D341Med (cell line): ENCODE measurements at regions not wholly inside any gene's neighbourhood (a gene's known extent, or its start where the extent isn't known, plus 50 kb on each side); places are given as distances from the start of the nearest gene placed in this dataset.
"Not testable (repeated sequence)": the region's sequence is repeated elsewhere in the genome, so short reads cannot be mapped to it uniquely, and the experiment has no call there.

Experiments used
- DNase-seq: peaks from one replicate; pipeline ENCODE4 v3.0.0; 2012; ENCODE audit warnings: low spot score

- DNase-seq: no peak
Measured at GRCh38 chr22:45061332-45061731, 51.5 kb upstream of the PHF21B start.

DNA sequence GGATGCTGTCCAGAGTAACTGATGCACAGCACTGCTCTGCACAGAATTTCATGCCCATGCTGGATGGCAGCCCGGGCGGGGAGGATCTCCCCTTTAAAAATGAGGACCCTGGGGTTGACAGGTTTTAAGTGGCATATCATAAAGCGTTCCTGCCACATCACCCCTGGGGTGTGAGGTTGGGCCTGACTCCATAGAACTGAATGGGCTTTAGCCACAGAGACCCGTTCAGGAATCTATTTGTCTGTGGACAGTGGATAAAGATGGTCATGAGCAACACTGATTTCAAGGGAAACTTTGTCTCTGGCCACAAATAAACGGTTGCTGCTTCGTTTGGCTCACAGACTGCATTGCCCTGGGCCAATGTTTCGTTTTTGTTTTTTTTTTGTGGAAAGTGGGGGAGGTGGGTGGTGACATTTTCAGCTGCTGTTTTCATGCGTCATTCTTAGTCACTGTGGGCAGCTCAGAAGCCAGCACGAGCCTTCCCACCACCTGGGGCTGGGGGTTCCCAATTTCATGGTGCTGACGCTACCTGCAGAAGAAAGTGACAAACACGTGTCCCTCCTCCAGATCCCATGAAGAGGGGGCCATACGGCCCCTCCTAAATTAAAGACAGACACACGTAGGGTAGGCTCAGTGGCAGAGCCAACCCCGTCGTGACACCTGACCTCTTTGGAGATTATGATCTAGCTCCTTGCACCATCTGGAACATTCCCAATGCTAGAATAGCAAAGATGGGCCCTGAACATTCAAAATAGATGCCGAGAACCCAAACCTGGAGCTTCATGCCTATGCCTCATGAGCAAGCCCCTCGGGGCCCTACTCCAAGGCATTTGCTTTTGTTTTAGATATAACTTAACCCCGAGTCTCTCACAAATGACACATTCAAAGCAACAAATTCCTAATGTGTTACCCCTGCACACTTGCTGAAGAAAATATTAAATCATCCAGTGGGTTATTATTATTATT is 54.8 kb upstream of the PHF21B start:
- no peak for DNase-seq

DNA sequence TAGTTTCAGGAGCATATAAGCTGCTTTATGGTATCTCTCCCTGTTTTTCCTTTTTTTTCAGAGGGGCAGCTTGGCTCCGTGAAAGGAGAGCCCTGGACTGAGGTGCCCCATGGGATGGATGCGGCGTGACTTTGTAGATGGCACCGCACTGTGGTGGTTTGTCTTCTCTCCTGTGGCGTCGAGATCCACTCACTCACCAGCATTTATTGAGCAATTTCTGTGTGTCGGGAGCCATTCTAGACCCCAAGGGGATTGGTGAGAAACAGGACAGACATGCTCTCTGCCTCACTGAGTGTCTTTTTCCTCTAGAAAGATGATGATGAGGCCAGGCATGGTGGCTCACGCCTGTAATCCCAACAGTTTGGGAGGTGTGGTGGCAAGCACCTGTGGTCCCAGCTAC is 55.9 kb upstream of the PHF21B start:
- no peak for DNase-seq

DNA sequence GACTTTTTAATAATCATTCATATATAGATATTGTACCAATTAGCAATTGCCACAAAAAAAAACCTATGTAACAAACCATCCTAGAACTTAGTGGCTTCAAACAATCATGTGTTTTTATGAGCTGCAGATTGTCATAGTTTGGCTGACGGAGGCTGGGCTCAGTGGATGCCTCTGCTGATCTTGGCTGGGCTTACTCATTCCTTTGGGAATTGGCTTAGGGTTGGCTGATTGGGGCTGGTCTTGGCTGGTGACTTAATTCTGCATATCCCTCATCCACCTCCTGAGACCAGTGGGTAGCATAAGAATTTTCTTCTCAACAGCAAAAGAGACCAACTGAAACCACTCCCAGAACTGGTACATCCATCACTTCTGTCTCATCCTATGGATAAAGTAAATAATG is 57.9 kb upstream of the PHF21B start:
- no peak for DNase-seq

GRCh38 chr22:45069925-45070324 is 60.1 kb upstream of the PHF21B start:
- no peak for DNase-seq

GRCh38 chr22:45071618-45072017 is 61.8 kb upstream of the PHF21B start:
- no peak for DNase-seq

GRCh38 chr22:45072322-45072903 is 62.6 kb upstream of the PHF21B start:
- DNase-seq: no peak

- DNase-seq: no peak
Measured at GRCh38 chr22:45073064-45073463, 63.3 kb upstream of the PHF21B start.

GRCh38 chr22:45077286-45077685 is 67.5 kb upstream of the PHF21B start:
- DNase-seq: peak; percentile 73

DNA sequence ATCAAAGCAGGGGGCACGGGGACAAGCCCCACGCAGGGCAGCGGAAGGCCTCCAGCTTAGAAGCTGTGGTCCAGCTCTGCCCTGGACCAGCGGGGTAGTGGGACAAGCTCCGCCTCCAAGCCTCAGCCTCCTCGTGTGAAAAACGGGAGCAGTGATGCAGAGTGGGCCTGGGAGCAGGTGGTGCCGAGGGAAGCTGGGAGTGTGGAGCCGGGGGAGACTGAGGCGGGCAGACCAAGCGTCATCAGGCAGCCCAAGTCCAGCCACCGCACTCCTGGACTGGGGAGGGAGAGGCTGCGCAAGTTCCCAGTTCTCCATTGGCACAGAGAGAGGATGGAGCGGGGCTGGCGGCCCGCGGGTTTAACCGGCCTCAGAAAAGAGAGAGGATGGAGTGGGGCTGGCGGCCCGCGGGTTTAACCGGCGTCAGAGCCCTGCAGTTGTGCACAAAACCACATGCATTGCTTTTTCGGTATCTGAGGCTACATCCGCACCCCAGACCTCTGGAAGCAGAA is 68.1 kb upstream of the PHF21B start:
- no peak for DNase-seq

DNA sequence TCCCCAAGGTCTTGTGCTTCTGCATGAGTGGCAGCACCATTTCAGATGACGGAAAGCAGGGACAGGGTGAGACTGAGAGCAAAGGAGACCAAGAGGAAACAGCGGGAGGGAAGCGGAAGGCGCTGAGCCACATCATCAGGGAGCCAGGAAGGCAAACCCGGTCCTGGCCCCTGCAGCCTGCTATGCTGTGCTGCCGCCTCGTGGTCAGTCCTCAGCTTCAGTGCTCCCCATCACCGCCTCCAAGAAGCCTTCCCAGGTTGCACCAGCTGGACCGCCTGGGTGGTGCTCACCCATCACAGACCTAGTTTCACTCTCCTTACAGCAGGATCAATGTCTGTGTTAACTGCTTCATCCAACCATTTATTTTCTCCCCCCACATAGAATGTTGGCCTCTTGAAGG is 73.0 kb upstream of the PHF21B start:
- DNase-seq: peak; percentile 63

- no peak for DNase-seq
Measured at GRCh38 chr22:45083659-45084305, 74.0 kb upstream of the PHF21B start.

GRCh38 chr22:45084400-45084920 is 74.7 kb upstream of the PHF21B start:
- no peak for DNase-seq

- DNase-seq: no peak
Measured at GRCh38 chr22:45087802-45088201, 75.9 kb upstream of the NUP50 start.

GRCh38 chr22:45088576-45088975 is 75.1 kb upstream of the NUP50 start:
- DNase-seq: no peak

DNA sequence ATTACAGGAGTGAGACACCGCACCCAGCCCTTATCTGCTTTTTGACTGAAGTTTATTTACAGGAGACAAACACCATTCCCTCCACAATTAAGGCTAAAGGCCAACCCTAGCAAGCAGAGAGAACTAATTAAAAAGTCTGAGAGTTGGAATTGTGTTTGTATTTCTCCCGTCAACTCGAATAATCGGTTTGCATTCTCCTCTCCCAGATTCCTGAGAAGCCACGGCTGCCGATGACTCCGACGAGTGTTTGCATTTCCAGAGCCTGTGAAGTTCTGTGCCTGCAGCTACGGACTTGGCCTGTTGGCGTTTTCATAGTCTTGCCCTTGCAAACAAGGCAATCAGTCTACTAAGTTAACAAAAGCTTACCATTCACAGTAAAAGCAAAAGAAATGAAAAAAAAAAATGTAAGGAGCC is 73.2 kb upstream of the NUP50 start:
- DNase-seq: no peak

- DNase-seq: no peak
Measured at GRCh38 chr22:45091254-45091854, 72.4 kb upstream of the NUP50 start.

DNA sequence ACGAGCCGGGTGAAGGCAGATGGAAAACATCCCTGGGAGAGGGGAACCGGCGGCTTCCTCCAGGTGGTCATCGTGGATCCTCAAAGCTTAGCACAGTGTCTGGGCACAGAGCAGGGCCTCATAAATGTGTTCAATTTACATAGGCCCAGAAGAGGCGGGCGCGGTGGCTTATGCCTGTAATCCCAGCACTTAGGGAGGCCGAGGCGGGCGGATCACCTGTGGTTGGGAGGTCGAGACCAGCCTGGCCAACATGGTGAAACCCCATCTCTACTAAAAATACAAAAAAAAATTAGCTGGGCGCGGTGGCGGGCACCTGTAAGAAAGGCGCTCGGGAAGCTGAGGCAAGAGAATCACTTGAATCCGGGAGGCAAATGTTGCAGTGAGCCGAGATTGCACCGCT is 71.8 kb upstream of the NUP50 start:
- not testable (repeated sequence) for DNase-seq

DNA sequence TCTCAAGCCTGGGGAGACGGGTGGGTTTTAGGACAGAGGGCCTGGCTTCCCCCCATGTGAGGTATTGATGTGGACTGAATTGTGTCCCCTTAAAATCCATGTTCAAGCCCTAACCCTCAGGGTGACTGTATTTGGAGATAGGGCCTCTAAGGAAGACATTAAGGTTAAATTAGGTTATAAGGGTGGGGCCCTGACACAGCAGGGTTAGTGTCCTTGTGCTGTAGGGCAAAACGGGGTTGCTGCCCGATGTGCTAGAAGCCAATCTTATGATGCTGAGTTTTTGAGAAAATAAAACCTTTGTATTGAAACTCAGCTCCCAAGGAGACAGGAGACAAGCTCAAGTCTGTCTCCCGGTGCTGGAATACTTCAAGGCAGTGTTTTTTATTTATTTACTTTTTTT is 71.1 kb upstream of the NUP50 start:
- no peak for DNase-seq

- DNase-seq: no peak
Measured at GRCh38 chr22:45093609-45094008, 70.1 kb upstream of the NUP50 start.

DNA sequence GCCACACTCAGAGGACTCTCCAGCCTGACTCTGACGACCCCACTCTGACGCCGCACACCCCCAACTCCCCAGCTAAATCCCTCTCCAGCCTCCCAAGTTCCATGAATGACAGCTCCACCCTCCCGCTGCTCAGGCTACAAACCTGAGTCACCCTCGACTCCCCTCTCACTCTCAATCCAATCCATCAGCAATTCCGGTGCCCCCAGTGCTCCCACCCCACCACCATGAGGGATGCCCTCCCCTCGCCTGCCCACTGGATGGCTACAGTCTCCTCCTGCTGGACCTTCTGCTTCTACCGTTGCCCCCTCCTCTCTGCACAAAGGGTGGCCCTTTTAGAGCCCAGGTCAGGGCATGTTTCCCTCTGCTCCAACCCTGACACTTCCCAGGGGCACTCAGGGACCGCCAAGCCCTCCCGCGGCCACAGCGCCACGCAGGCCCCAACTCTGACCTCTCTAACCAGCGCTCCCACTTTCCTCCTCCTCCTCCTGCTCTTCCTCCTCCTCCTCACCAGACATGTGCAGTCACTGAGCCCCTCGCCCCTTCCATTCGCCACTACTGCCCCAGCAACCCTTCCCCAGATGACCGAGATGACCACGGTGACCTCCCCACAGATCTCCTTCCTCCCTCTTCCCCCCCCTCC is 69.5 kb upstream of the NUP50 start:
- DNase-seq: no peak

GRCh38 chr22:45094825-45095224 is 68.9 kb upstream of the NUP50 start:
- no peak for DNase-seq
